ENCODE measurements at regions not wholly inside any gene's neighbourhood (a gene's known extent, or its start where the extent isn't known, plus 50 kb on each side); places are given as distances from the start of the nearest gene placed in this dataset.

DNA sequence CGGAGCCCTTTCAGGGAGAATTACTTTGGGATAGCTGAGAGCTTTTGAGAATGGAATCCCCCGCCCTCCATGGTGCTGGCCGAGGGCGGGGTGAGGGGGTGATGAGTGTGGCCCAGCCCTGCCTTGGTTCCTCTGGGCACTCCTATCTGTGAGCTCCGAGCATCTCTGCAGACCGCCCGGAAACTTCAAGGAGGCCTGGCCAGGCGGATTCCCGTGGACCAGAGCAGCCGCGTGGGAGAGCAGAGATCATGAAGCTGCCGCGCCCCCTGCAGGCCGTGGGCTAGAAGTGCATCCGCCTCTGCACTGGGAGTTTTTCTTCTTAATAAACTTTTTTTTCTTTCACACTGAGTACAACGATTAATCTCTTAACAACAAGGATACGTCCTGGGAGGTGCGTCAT lies 392.9 kb upstream of the EEF2KMT start:
- 12% methylated on average over 18 of the region's 18 CpGs for WGBS, 2 donors
- peak; percentile 28 to 58 (median 52) for DNase-seq
- Histone ChIP-seq H3K9me3 (ENCODE audit: control insufficient read depth in 4 of 4, insufficient read depth in 3 of 4, low read length in 3 of 4) (no peaks in the 10 kb centered on the region), H3K4me3 (no peak overlapping the region), H3K36me3 (ENCODE audit: control insufficient read depth in 4 of 4, insufficient read depth in 4 of 4, low read length in 4 of 4) (no peaks in the 10 kb centered on the region), H3K27ac (ENCODE audit: low read depth in 1 of 2, low read length in 1 of 2) (no peak overlapping the region), H3K9ac (ENCODE audit: insufficient read depth in 1 of 2, low read length in 2 of 2) (no peak overlapping the region), H3K4me1 (ENCODE audit: control insufficient read depth in 5 of 5, insufficient read depth in 5 of 5, low read length in 5 of 5) (no peaks in the 10 kb centered on the region), H3K27me3 (ENCODE audit: control insufficient read depth in 3 of 3, insufficient read depth in 3 of 3, low read length in 2 of 3) (no peaks in the 10 kb centered on the region)
- TF ChIP-seq, protein P1, sequence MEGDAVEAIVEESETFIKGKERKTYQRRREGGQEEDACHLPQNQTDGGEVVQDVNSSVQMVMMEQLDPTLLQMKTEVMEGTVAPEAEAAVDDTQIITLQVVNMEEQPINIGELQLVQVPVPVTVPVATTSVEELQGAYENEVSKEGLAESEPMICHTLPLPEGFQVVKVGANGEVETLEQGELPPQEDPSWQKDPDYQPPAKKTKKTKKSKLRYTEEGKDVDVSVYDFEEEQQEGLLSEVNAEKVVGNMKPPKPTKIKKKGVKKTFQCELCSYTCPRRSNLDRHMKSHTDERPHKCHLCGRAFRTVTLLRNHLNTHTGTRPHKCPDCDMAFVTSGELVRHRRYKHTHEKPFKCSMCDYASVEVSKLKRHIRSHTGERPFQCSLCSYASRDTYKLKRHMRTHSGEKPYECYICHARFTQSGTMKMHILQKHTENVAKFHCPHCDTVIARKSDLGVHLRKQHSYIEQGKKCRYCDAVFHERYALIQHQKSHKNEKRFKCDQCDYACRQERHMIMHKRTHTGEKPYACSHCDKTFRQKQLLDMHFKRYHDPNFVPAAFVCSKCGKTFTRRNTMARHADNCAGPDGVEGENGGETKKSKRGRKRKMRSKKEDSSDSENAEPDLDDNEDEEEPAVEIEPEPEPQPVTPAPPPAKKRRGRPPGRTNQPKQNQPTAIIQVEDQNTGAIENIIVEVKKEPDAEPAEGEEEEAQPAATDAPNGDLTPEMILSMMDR (IDR thresholded peaks at IDR 0.05; ENCODE audit: control extremely low read depth, extremely low read depth), result no peak
- ATAC-seq (ENCODE audit: insufficient read depth, low FRiP score), result no peak

DNA sequence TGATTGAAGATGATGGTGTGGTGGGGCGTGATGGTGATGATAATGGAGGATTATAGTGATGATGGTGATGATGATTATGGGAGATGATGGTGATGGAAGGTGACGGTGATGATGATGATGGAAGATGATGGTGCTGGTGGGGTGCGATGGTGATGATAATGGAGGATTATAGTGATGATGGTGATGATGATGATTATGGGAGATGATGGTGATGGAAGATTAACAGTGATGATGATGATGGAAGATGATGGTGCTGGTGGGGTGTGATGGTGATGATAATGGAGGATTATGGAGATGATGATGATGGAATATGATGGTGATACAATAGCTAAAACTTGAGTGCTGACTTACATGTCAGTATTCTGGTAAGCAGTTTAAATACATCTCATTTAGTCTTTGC lies 391.0 kb upstream of the EEF2KMT start:
- Histone ChIP-seq H3K36me3 (ENCODE audit: control insufficient read depth in 4 of 4, insufficient read depth in 4 of 4, low read length in 4 of 4) (no peaks in the 10 kb centered on the region), H3K4me1 (ENCODE audit: control insufficient read depth in 5 of 5, insufficient read depth in 5 of 5, low read length in 5 of 5) (no peaks in the 10 kb centered on the region), H3K27me3 (ENCODE audit: control insufficient read depth in 3 of 3, insufficient read depth in 3 of 3, low read length in 2 of 3) (no peaks in the 10 kb centered on the region), H3K9me3 (ENCODE audit: control insufficient read depth in 4 of 4, insufficient read depth in 3 of 4, low read length in 3 of 4) (no peaks in the 10 kb centered on the region), H3K9ac (ENCODE audit: insufficient read depth in 1 of 2, low read length in 2 of 2) (no peak overlapping the region), H3K27ac (ENCODE audit: low read depth in 1 of 2, low read length in 1 of 2) (no peak overlapping the region), H3K4me3 (no peak overlapping the region)
- TF ChIP-seq, protein P1 (IDR thresholded peaks at IDR 0.05; ENCODE audit: control extremely low read depth, extremely low read depth), result no peak
- 33 to 72% methylated on average over 3 of the region's 3 CpGs for WGBS, 2 donors
- ATAC-seq (ENCODE audit: insufficient read depth, low FRiP score) (no peak), DNase-seq (no peak)

- no peak overlapping the region for H3K4me3 ChIP-seq
- DNase-seq (no peak), ATAC-seq (ENCODE audit: insufficient read depth, low FRiP score) (no peak)
- H3K9me3 ChIP-seq (ENCODE audit: control insufficient read depth in 4 of 4, insufficient read depth in 3 of 4, low read length in 3 of 4), result peaks cover 0 to 2% (median 0%) of the 10 kb centered on the region in 4 donors
- no peaks in the 10 kb centered on the region for H3K36me3 ChIP-seq (ENCODE audit: control insufficient read depth in 4 of 4, insufficient read depth in 4 of 4, low read length in 4 of 4)
- no peaks in the 10 kb centered on the region for H3K27me3 ChIP-seq (ENCODE audit: control insufficient read depth in 3 of 3, insufficient read depth in 3 of 3, low read length in 2 of 3)
- WGBS, 2 donors, result 77 to 86% methylated on average over 2 of the region's 2 CpGs
- H3K27ac ChIP-seq (ENCODE audit: low read depth in 1 of 2, low read length in 1 of 2), result no peak overlapping the region
- no peaks in the 10 kb centered on the region for H3K4me1 ChIP-seq (ENCODE audit: control insufficient read depth in 5 of 5, insufficient read depth in 5 of 5, low read length in 5 of 5)
- H3K9ac ChIP-seq (ENCODE audit: insufficient read depth in 1 of 2, low read length in 2 of 2), result no peak overlapping the region
- TF ChIP-seq, protein P1 (IDR thresholded peaks at IDR 0.05; ENCODE audit: control extremely low read depth, extremely low read depth), result no peak
Measured at GRCh38 chr16:5487728-5488127, 390.1 kb upstream of the EEF2KMT start.

DNA sequence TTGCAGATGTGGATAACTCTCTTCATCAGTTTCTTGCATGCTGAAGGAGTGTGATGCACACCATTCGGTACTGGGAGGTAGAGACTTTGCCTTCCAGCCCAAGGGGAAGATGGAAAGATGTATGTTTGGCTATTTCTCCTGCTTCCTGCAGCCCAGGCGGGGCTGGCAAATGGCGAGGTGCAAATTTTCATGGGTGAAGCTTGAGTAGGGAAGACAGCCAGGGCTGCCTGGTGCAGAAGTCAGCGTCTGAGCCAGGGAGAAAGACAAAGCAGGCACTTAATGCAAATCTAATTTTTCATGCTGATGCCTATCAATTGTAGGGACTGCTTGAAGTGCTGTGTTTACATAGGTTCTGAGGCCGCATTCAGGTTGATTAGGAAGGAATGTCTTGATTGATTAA lies 384.7 kb upstream of the EEF2KMT start:
- TF ChIP-seq, protein P1 (IDR thresholded peaks at IDR 0.05; ENCODE audit: control extremely low read depth, extremely low read depth), result no peak
- DNase-seq (no peak), ATAC-seq (ENCODE audit: insufficient read depth, low FRiP score) (no peak)
- H3K4me3 ChIP-seq, result no peak overlapping the region
- WGBS, 2 donors, result 38 to 54% methylated on average over 5 of the region's 5 CpGs
- H3K27me3 ChIP-seq (ENCODE audit: control insufficient read depth in 3 of 3, insufficient read depth in 3 of 3, low read length in 2 of 3), result peaks cover 0 to 5% (median 4%) of the 10 kb centered on the region in 3 donors
- no peaks in the 10 kb centered on the region for H3K4me1 ChIP-seq (ENCODE audit: control insufficient read depth in 5 of 5, insufficient read depth in 5 of 5, low read length in 5 of 5)
- H3K9ac ChIP-seq (ENCODE audit: insufficient read depth in 1 of 2, low read length in 2 of 2), result no peak overlapping the region
- no peak overlapping the region for H3K27ac ChIP-seq (ENCODE audit: low read depth in 1 of 2, low read length in 1 of 2)
- H3K9me3 ChIP-seq (ENCODE audit: control insufficient read depth in 4 of 4, insufficient read depth in 3 of 4, low read length in 3 of 4), result peaks cover 0 to 10% (median 0%) of the 10 kb centered on the region in 4 donors
- no peaks in the 10 kb centered on the region for H3K36me3 ChIP-seq (ENCODE audit: control insufficient read depth in 4 of 4, insufficient read depth in 4 of 4, low read length in 4 of 4)

All from lung (tissue), 11 donors.